Retinal pigment epithelial cell (primary cell): ENCODE measurements at regions not wholly inside any gene's neighbourhood (a gene's known extent, or its start where the extent isn't known, plus 50 kb on each side); places are given as distances from the start of the nearest gene placed in this dataset.

Experiments
- DNase-seq: peaks from one replicate; pipeline ENCODE4 v3.0.0-alpha.2; 2010; ENCODE audit warnings: low read depth
- H3K4me3 ChIP-seq: 2 replicates; pipeline ENCODE4 v1.5.1; 2011; ENCODE audit warnings: mild to moderate bottlenecking, low read length, control low read depth, moderate library complexity
- CTCF ChIP-seq: conservative IDR thresholded peaks from 2 replicates; pipeline ENCODE4 v1.5.1; 2011; ENCODE audit warnings: low read depth, low read length, control low read depth, inconsistent platforms

- TF ChIP-seq CTCF = no peak
- H3K4me3 ChIP-seq = no peak overlapping the region
- DNase-seq = no peak
Measured at GRCh38 chr2:185063761-185064160, 465.4 kb downstream of the ZNF804A start.

- no peak overlapping the region for H3K4me3 ChIP-seq
- no peak for DNase-seq
- no peak for TF ChIP-seq CTCF
Measured at GRCh38 chr2:185066128-185066527, 467.8 kb downstream of the ZNF804A start.

- H3K4me3 ChIP-seq = no peak overlapping the region
- no peak for TF ChIP-seq CTCF
- no peak for DNase-seq
Measured at GRCh38 chr2:185069107-185069506, 470.8 kb downstream of the ZNF804A start.

GRCh38 chr2:185074156-185074555 lies 475.8 kb downstream of the ZNF804A start:
- TF ChIP-seq CTCF = no peak
- H3K4me3 ChIP-seq = no peak overlapping the region
- no peak for DNase-seq

- no peak for DNase-seq
- no peak overlapping the region for H3K4me3 ChIP-seq
- TF ChIP-seq CTCF = no peak
Measured at GRCh38 chr2:185082749-185083148, 484.4 kb downstream of the ZNF804A start.

- no peak for TF ChIP-seq CTCF
- no peak overlapping the region for H3K4me3 ChIP-seq
- DNase-seq = no peak
Measured at GRCh38 chr2:185108588-185108987, 510.3 kb downstream of the ZNF804A start.

GRCh38 chr2:185127412-185127811 lies 529.1 kb downstream of the ZNF804A start:
- no peak for TF ChIP-seq CTCF
- no peak overlapping the region for H3K4me3 ChIP-seq
- no peak for DNase-seq
